Brain microvascular endothelial cell (primary cell): ENCODE measurements at regions not wholly inside any gene's neighbourhood (a gene's known extent, or its start where the extent isn't known, plus 50 kb on each side); places are given as distances from the start of the nearest gene placed in this dataset.

Source experiments
- DNase-seq: peaks from one replicate; pipeline ENCODE4 v3.0.0-alpha.2; 2020
- H3K27ac ChIP-seq: fragments of 250-450 bp; sonication (Bioruptor Pico); 2 replicates; pipeline ENCODE4 v1.5.1; 2020; ENCODE audit warnings: mild to moderate bottlenecking, moderate library complexity
- H3K27me3 ChIP-seq: fragments of 250-450 bp; sonication (Bioruptor Pico); replicated peaks from 2 replicates; pipeline ENCODE4 v1.5.1; 2020; ENCODE audit warnings: mild to moderate bottlenecking
- H3K36me3 ChIP-seq: fragments of 250-450 bp; sonication (Bioruptor Pico); replicated peaks from 2 replicates; pipeline ENCODE4 v1.5.1; 2020; ENCODE audit warnings: mild to moderate bottlenecking
- H3K4me3 ChIP-seq: 2 replicates; pipeline ENCODE4 v1.5.1; 2011; ENCODE audit warnings: low read depth, mild to moderate bottlenecking, control low read depth, low read length, moderate library complexity
- in situ Hi-C: cut with HindIII; loops from 2 replicates; pipeline ENCODE4 v1.10.0; 2017; ENCODE audit warnings: low sequenced_read_pairs, low pct_ligation_motif_present
- TF ChIP-seq, protein P1 (sequence below): IDR thresholded peaks from 2 replicates; pipeline ENCODE4 v1.5.1; 2011; ENCODE audit warnings: low read depth, mild to moderate bottlenecking, moderate library complexity, low read length, control low read depth, inconsistent platforms; ENCODE audit errors: missing control alignments

DNA sequence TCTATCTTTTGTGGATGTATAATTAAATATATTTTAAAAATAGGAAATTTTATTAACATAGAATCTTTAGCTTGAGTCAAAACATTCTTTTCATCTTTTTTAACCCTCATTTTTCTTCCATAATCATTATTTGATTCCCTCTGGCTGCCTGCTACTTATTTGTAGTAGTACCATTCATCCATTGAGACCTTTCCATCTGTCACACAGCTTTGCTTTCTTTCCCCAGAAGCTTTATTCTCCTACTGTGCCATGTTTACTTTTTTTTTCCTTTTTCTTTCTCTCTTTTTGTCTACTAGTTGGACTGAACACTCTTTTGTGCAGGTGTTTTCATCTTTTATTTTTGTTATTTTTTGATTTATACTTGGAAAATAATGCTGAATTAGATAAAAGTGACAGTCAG lies 522.6 kb upstream of the MMS22L start:
- no peaks in the 10 kb centered on the region for H3K36me3 ChIP-seq
- no peak overlapping the region for H3K4me3 ChIP-seq
- in situ Hi-C loops: no loop called here
- no peak for DNase-seq
- no peaks in the 10 kb centered on the region for H3K27me3 ChIP-seq
- no peak overlapping the region for H3K27ac ChIP-seq
- TF ChIP-seq, protein P1, sequence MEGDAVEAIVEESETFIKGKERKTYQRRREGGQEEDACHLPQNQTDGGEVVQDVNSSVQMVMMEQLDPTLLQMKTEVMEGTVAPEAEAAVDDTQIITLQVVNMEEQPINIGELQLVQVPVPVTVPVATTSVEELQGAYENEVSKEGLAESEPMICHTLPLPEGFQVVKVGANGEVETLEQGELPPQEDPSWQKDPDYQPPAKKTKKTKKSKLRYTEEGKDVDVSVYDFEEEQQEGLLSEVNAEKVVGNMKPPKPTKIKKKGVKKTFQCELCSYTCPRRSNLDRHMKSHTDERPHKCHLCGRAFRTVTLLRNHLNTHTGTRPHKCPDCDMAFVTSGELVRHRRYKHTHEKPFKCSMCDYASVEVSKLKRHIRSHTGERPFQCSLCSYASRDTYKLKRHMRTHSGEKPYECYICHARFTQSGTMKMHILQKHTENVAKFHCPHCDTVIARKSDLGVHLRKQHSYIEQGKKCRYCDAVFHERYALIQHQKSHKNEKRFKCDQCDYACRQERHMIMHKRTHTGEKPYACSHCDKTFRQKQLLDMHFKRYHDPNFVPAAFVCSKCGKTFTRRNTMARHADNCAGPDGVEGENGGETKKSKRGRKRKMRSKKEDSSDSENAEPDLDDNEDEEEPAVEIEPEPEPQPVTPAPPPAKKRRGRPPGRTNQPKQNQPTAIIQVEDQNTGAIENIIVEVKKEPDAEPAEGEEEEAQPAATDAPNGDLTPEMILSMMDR: no peak

DNA sequence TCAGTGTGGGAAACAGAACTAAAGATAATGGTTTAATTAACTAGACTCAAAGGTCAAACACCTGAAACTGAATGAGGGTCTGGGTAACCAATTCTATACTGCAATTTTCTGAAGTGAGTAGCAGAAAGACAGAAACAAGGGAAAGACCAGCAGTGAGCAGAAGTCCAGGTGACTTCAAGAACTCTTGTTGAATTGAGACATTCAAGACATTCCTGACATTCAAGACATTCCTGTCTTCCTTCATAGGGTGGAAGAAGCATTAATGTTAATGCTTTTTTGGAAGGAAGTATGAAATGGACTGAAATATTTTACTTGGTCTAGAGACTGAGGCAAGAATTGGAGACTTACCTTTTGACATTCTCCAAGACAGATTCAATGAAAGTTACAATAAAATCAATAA lies 529.9 kb upstream of the MMS22L start:
- TF ChIP-seq, protein P1: no peak
- Histone ChIP-seq H3K27ac (no peak overlapping the region), H3K36me3 (no peaks in the 10 kb centered on the region), H3K4me3 (no peak overlapping the region), H3K27me3 (no peaks in the 10 kb centered on the region)
- DNase-seq: no peak
- in situ Hi-C loops: no loop called here

DNA sequence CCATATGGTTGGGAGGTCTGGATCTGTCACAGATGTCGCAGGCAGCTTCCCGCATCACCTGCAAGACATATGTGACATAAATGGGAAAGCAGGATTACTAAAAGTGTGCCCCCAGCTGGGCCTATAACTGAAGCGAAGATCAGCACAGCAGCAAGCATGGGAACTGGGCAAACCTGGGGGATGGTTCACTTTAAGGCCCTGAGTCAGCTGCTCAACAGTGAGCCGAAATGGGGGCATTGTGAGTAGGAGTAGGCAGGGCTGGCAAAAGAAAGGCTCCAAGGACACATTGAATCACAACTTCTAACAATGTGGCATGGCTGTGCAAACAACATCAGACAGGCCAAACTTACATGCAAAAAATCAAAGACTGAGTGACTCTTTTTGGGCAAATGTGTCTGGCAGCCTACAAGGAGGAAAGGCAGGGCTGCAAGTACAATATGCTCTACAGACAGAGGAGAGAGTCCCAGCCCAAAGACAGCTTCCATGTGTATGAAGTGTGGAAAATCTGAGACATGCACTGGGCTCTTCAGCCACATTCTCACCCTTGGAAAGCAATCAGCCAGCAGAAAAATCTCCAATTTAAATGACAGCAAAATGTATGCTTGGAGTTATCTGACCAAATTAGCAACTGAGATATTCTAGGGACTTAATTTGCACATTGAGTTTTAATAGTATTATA lies 531.0 kb upstream of the MMS22L start:
- in situ Hi-C loops: no loop called here
- H3K27me3 ChIP-seq: no peaks in the 10 kb centered on the region
- TF ChIP-seq, protein P1: no peak
- no peak overlapping the region for H3K27ac ChIP-seq
- H3K4me3 ChIP-seq: no peak overlapping the region
- H3K36me3 ChIP-seq: no peaks in the 10 kb centered on the region
- no peak for DNase-seq

- TF ChIP-seq, protein P1: no peak
- no peak overlapping the region for H3K27ac ChIP-seq
- H3K4me3 ChIP-seq: no peak overlapping the region
- no peak for DNase-seq
- no peaks in the 10 kb centered on the region for H3K36me3 ChIP-seq
- in situ Hi-C loops: no loop called here
- no peaks in the 10 kb centered on the region for H3K27me3 ChIP-seq
These were observed 532.3 kb upstream of the MMS22L start for GRCh38 chr6:97815301-97815812.

DNA sequence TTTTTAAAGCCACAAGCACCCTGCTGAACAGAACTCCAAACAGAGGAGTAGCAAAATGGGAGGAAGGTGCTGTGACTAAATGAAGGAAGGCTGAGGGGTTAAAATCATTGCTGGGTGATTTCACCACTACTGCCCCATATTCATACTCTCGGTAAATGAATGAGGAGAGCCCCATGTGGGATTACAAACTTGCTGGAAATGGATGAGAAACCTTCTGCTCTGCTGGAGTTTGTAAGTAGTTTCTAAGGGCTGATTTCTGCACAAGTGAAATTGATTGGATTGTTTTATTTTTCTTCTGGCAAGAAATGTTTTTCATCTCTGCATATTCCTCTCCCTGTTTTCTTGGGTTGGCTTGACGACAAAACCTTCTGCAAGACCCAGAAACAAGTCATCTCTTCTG lies 533.5 kb upstream of the MMS22L start:
- no peaks in the 10 kb centered on the region for H3K27me3 ChIP-seq
- TF ChIP-seq, protein P1: no peak
- DNase-seq: no peak
- H3K27ac ChIP-seq: no peak overlapping the region
- in situ Hi-C loops: no loop called here
- no peak overlapping the region for H3K4me3 ChIP-seq
- H3K36me3 ChIP-seq: no peaks in the 10 kb centered on the region

GRCh38 chr6:97819710-97820109 lies 536.7 kb upstream of the MMS22L start:
- no peak for DNase-seq
- in situ Hi-C loops: no loop called here
- Histone ChIP-seq H3K27me3 (no peaks in the 10 kb centered on the region), H3K4me3 (no peak overlapping the region), H3K36me3 (no peaks in the 10 kb centered on the region), H3K27ac (no peak overlapping the region)
- TF ChIP-seq, protein P1: no peak
